Trophoblast cell (in vitro differentiated cells and primary cell): ENCODE measurements at regions not wholly inside any gene's neighbourhood (a gene's known extent, or its start where the extent isn't known, plus 50 kb on each side); places are given as distances from the start of the nearest gene placed in this dataset.

Experiments used
- DNase-seq, 2 donors: peaks; one replicate each; pipeline ENCODE4 v3.0.0-alpha.2; 2016
- H2AFZ ChIP-seq: 2 replicates; pipeline ENCODE4 v1.6.1; 2013; ENCODE audit warnings: low read length, moderate library complexity, mild to moderate bottlenecking; ENCODE audit not compliant: insufficient read depth, poor library complexity
- H2AK5ac ChIP-seq: 2 replicates; pipeline ENCODE4 v1.6.1; 2013; ENCODE audit warnings: mild to moderate bottlenecking, low read length
- H2BK120ac ChIP-seq: 2 replicates; pipeline ENCODE4 v1.6.1; 2013; ENCODE audit warnings: low read length, mild to moderate bottlenecking, moderate library complexity; ENCODE audit not compliant: insufficient read depth, poor library complexity
- H2BK12ac ChIP-seq: 2 replicates; pipeline ENCODE4 v1.6.1; 2013; ENCODE audit warnings: mild to moderate bottlenecking, low read length, moderate library complexity
- H2BK5ac ChIP-seq: 2 replicates; pipeline ENCODE4 v1.6.1; 2013; ENCODE audit warnings: low read length, low read depth, moderate library complexity, mild to moderate bottlenecking; ENCODE audit not compliant: poor library complexity
- H3K14ac ChIP-seq: 2 replicates; pipeline ENCODE4 v1.6.1; 2013; ENCODE audit warnings: mild to moderate bottlenecking, low read length
- H3K18ac ChIP-seq: 2 replicates; pipeline ENCODE4 v1.6.1; 2013; ENCODE audit warnings: mild to moderate bottlenecking, low read length
- H3K23ac ChIP-seq: 2 replicates; pipeline ENCODE4 v1.6.1; 2013; ENCODE audit warnings: low read length
- H3K27ac ChIP-seq: 2 replicates; pipeline ENCODE4 v1.5.1; 2013; ENCODE audit warnings: low read depth, mild to moderate bottlenecking, inconsistent platforms, low read length, moderate library complexity
- H3K27me3 ChIP-seq: 2 replicates; pipeline ENCODE4 v1.6.1; 2013; ENCODE audit warnings: inconsistent platforms, mild to moderate bottlenecking, low read length, moderate library complexity; ENCODE audit not compliant: insufficient read depth
- H3K36me3 ChIP-seq, 2 experiments: 1 replicate in 1 of 2; 2 replicates in 1 of 2; pipeline ENCODE4 v1.6.1; 2013; ENCODE audit warnings: low read length in 2 of 2, mild to moderate bottlenecking in 2 of 2, moderate library complexity in 1 of 2; ENCODE audit not compliant: insufficient read depth in 2 of 2, control insufficient read depth in 1 of 2
- H3K4ac ChIP-seq: 2 replicates; pipeline ENCODE4 v1.6.1; 2013; ENCODE audit warnings: low read depth, mild to moderate bottlenecking, low read length, moderate library complexity
- H3K4me1 ChIP-seq, 2 experiments: 1 replicate in 1 of 2; 2 replicates in 1 of 2; pipeline ENCODE4 v1.6.1; 2013; ENCODE audit warnings: low read length in 2 of 2, mild to moderate bottlenecking in 2 of 2, moderate library complexity in 1 of 2; ENCODE audit not compliant: insufficient read depth in 2 of 2, control insufficient read depth in 1 of 2
- H3K4me2 ChIP-seq: 2 replicates; pipeline ENCODE4 v1.6.1; 2013; ENCODE audit warnings: inconsistent platforms, mild to moderate bottlenecking, low read length, moderate library complexity
- H3K4me3 ChIP-seq: 2 replicates; pipeline ENCODE4 v1.5.1; 2013; ENCODE audit warnings: mild to moderate bottlenecking, low read depth, low read length, inconsistent platforms
- H3K79me1 ChIP-seq: one replicate; pipeline ENCODE4 v1.6.1; 2013; ENCODE audit warnings: low read length
- H3K79me2 ChIP-seq: 2 replicates; pipeline ENCODE4 v1.6.1; 2013; ENCODE audit warnings: low read length, mild to moderate bottlenecking; ENCODE audit not compliant: control insufficient read depth, insufficient read depth, poor library complexity
- H3K9ac ChIP-seq: 2 replicates; pipeline ENCODE4 v1.6.1; 2013; ENCODE audit warnings: mild to moderate bottlenecking, low read length
- H3K9me3 ChIP-seq: 2 replicates; pipeline ENCODE4 v1.6.1; 2013; ENCODE audit warnings: low read depth, mild to moderate bottlenecking, control low read depth, inconsistent platforms, low read length; ENCODE audit not compliant: insufficient read depth
- H4K12ac ChIP-seq: 2 replicates; pipeline ENCODE4 v1.6.1; 2013; ENCODE audit warnings: low read depth, mild to moderate bottlenecking, low read length, moderate library complexity
- H4K8ac ChIP-seq: 2 replicates; pipeline ENCODE4 v1.6.1; 2013; ENCODE audit warnings: low read depth, mild to moderate bottlenecking, low read length, moderate library complexity
- H4K91ac ChIP-seq: one replicate; pipeline ENCODE4 v1.6.1; 2013; ENCODE audit warnings: low read depth, mild to moderate bottlenecking, low read length, moderate library complexity
- WGBS: extraction: QIAGEN DNeasy Blood & Tissue Kit; methylation state at CpG from one replicate; pipeline ENCODE4 v1.1.7; 2013; ENCODE audit warnings: missing lambda C conversion rate; ENCODE audit not compliant: insufficient read length, insufficient coverage; ENCODE audit errors: extremely low coverage; 5-methylcytosine and 5-hydroxymethylcytosine counted together

GRCh38 chr9:78541868-78542443 is 245.0 kb downstream of the PSAT1 start:
- no peaks in the 10 kb centered on the region for H3K4me1 ChIP-seq
- H3K9me3 ChIP-seq, result no peaks in the 10 kb centered on the region
- no peak overlapping the region for H4K91ac ChIP-seq
- H2BK12ac ChIP-seq, result no peak overlapping the region
- no peaks in the 10 kb centered on the region for H3K27me3 ChIP-seq
- DNase-seq, result no peak
- no peak overlapping the region for H3K9ac ChIP-seq
- no peaks in the 10 kb centered on the region for H3K36me3 ChIP-seq
- H3K14ac ChIP-seq, result no peak overlapping the region
- H3K27ac ChIP-seq, result no peak overlapping the region
- no peaks in the 10 kb centered on the region for H3K79me1 ChIP-seq
- no peak overlapping the region for H3K4ac ChIP-seq
- no peak overlapping the region for H2BK5ac ChIP-seq
- H3K4me3 ChIP-seq, result no peak overlapping the region
- H3K79me2 ChIP-seq, result no peaks in the 10 kb centered on the region
- 100% methylated on average over 1 of the region's 9 CpGs for WGBS
- H3K23ac ChIP-seq, result no peak overlapping the region
- H4K8ac ChIP-seq, result no peak overlapping the region
- H3K4me2 ChIP-seq, result no peak overlapping the region
- H4K12ac ChIP-seq, result no peak overlapping the region
- no peak overlapping the region for H2BK120ac ChIP-seq
- no peak overlapping the region for H2AFZ ChIP-seq
- H3K18ac ChIP-seq, result no peak overlapping the region
- H2AK5ac ChIP-seq, result no peak overlapping the region

GRCh38 chr9:78542491-78543181 is 245.7 kb downstream of the PSAT1 start:
- no peaks in the 10 kb centered on the region for H3K4me1 ChIP-seq
- no peak overlapping the region for H3K18ac ChIP-seq
- H3K4me2 ChIP-seq, result no peak overlapping the region
- no peak overlapping the region for H2AFZ ChIP-seq
- no peaks in the 10 kb centered on the region for H3K79me2 ChIP-seq
- H3K4me3 ChIP-seq, result no peak overlapping the region
- H2AK5ac ChIP-seq, result no peak overlapping the region
- no peak overlapping the region for H3K14ac ChIP-seq
- no CpG with 5 or more reads among the region's 14 CpGs for WGBS
- H2BK12ac ChIP-seq, result no peak overlapping the region
- no peak overlapping the region for H4K8ac ChIP-seq
- no peaks in the 10 kb centered on the region for H3K79me1 ChIP-seq
- H3K27me3 ChIP-seq, result no peaks in the 10 kb centered on the region
- H3K23ac ChIP-seq, result no peak overlapping the region
- no peak overlapping the region for H2BK5ac ChIP-seq
- no peak overlapping the region for H4K91ac ChIP-seq
- H3K27ac ChIP-seq, result no peak overlapping the region
- no peak overlapping the region for H4K12ac ChIP-seq
- no peak for DNase-seq
- no peaks in the 10 kb centered on the region for H3K9me3 ChIP-seq
- H3K4ac ChIP-seq, result no peak overlapping the region
- H3K36me3 ChIP-seq, result no peaks in the 10 kb centered on the region
- H2BK120ac ChIP-seq, result no peak overlapping the region
- peak overlapping the region; percentile 61 for H3K9ac ChIP-seq

- H3K4me1 ChIP-seq, result no peaks in the 10 kb centered on the region
- H2AK5ac ChIP-seq, result no peak overlapping the region
- H2BK120ac ChIP-seq, result no peak overlapping the region
- no peak overlapping the region for H4K12ac ChIP-seq
- no peak overlapping the region for H3K4me3 ChIP-seq
- no peak overlapping the region for H3K27ac ChIP-seq
- H2BK12ac ChIP-seq, result no peak overlapping the region
- no peak overlapping the region for H3K23ac ChIP-seq
- DNase-seq, result no peak
- no peaks in the 10 kb centered on the region for H3K9me3 ChIP-seq
- H3K9ac ChIP-seq, result no peak overlapping the region
- no peak overlapping the region for H3K14ac ChIP-seq
- H3K79me2 ChIP-seq, result no peaks in the 10 kb centered on the region
- H2BK5ac ChIP-seq, result no peak overlapping the region
- H3K4ac ChIP-seq, result no peak overlapping the region
- no peaks in the 10 kb centered on the region for H3K36me3 ChIP-seq
- H3K79me1 ChIP-seq, result no peaks in the 10 kb centered on the region
- H4K8ac ChIP-seq, result no peak overlapping the region
- H2AFZ ChIP-seq, result no peak overlapping the region
- H3K27me3 ChIP-seq, result no peaks in the 10 kb centered on the region
- H3K4me2 ChIP-seq, result no peak overlapping the region
- no peak overlapping the region for H4K91ac ChIP-seq
- WGBS, result no CpG with 5 or more reads among the region's 3 CpGs
- no peak overlapping the region for H3K18ac ChIP-seq
These were observed 246.4 kb downstream of the PSAT1 start for GRCh38 chr9:78543353-78543752.

- Histone ChIP-seq H3K4me1 (no peaks in the 10 kb centered on the region), H4K8ac (no peak overlapping the region), H3K27ac (no peak overlapping the region), H3K9me3 (no peaks in the 10 kb centered on the region), H3K79me2 (no peaks in the 10 kb centered on the region), H3K4ac (no peak overlapping the region), H2BK12ac (no peak overlapping the region), H2BK5ac (no peak overlapping the region), H4K12ac (no peak overlapping the region), H2AK5ac (no peak overlapping the region), H3K27me3 (no peaks in the 10 kb centered on the region), H3K23ac (no peak overlapping the region), H3K4me2 (no peak overlapping the region), H2BK120ac (no peak overlapping the region), H2AFZ (no peak overlapping the region), H3K14ac (no peak overlapping the region), H3K36me3 (no peaks in the 10 kb centered on the region), H3K9ac (no peak overlapping the region), H3K79me1 (no peaks in the 10 kb centered on the region), H4K91ac (no peak overlapping the region), H3K4me3 (no peak overlapping the region), H3K18ac (no peak overlapping the region)
- no peak for DNase-seq
- WGBS, result no CpG with 5 or more reads among the region's 5 CpGs
These were observed 247.3 kb downstream of the PSAT1 start for GRCh38 chr9:78544230-78544629.
